ENCODE measurements at regions not wholly inside any gene's neighbourhood (a gene's known extent, or its start where the extent isn't known, plus 50 kb on each side); places are given as distances from the start of the nearest gene placed in this dataset.

- H3K4me3 ChIP-seq, result no peak overlapping the region
- no peaks in the 10 kb centered on the region for H3K9me3 ChIP-seq
- H3K27me3 ChIP-seq, result no peaks in the 10 kb centered on the region
- TF ChIP-seq CTCF (IDR thresholded peaks at IDR 0.05), result no peak
- H3K4me1 ChIP-seq, result no peaks in the 10 kb centered on the region
- no peak overlapping the region for H3K27ac ChIP-seq
- DNase-seq (peak in 1 of 2 donors; percentile 66), ATAC-seq (ENCODE audit: low FRiP score in 2 of 2) (no peak)
- 73 to 90% methylated on average over 8 to 13 of the region's 15 CpGs for WGBS, 2 donors
- H3K36me3 ChIP-seq, result no peaks in the 10 kb centered on the region
Observed at GRCh38 chr1:2913091-2913490, 108.2 kb upstream of the ACTRT2 start.

GRCh38 chr1:2914702-2915101 is 106.6 kb upstream of the ACTRT2 start:
- DNase-seq (peak in 1 of 2 donors; percentile 13), ATAC-seq (ENCODE audit: low FRiP score in 2 of 2) (no peak)
- H3K27ac ChIP-seq, result no peak overlapping the region
- no peaks in the 10 kb centered on the region for H3K4me1 ChIP-seq
- H3K36me3 ChIP-seq, result no peaks in the 10 kb centered on the region
- H3K27me3 ChIP-seq, result no peaks in the 10 kb centered on the region
- no peak overlapping the region for H3K4me3 ChIP-seq
- 47 to 67% methylated on average over 2 to 6 of the region's 6 CpGs for WGBS, 2 donors
- no peaks in the 10 kb centered on the region for H3K9me3 ChIP-seq
- no peak for TF ChIP-seq POLR2A (IDR thresholded peaks at IDR 0.05)
- no peak for TF ChIP-seq POLR2AphosphoS5 (IDR thresholded peaks at IDR 0.05)
- no peak for TF ChIP-seq EP300 (IDR thresholded peaks at IDR 0.05)
- TF ChIP-seq CTCF (IDR thresholded peaks at IDR 0.05), result no peak

- Histone ChIP-seq H3K27ac (no peak overlapping the region), H3K36me3 (no peaks in the 10 kb centered on the region), H3K4me1 (no peaks in the 10 kb centered on the region), H3K4me3 (no peak overlapping the region), H3K9me3 (no peaks in the 10 kb centered on the region), H3K27me3 (no peaks in the 10 kb centered on the region)
- TF ChIP-seq CTCF (IDR thresholded peaks at IDR 0.05), result no peak
- TF ChIP-seq POLR2A (IDR thresholded peaks at IDR 0.05), result no peak
- DNase-seq, result no peak
- no peak for ATAC-seq (ENCODE audit: low FRiP score in 2 of 2)
- 92 to 100% methylated on average over 3 of the region's 3 CpGs for WGBS, 2 donors
Observed at GRCh38 chr1:2916153-2916552, 105.1 kb upstream of the ACTRT2 start.

- DNase-seq (peak in 1 of 2 donors; percentile 70), ATAC-seq (ENCODE audit: low FRiP score in 2 of 2) (no peak)
- WGBS, 2 donors, result 70 to 76% methylated on average over 19 of the region's 19 CpGs
Observed at GRCh38 chr1:2916706-2917105, 104.6 kb upstream of the ACTRT2 start.

More at GRCh38 chr1:2916706-2917105, 104.6 kb upstream of the ACTRT2 start:
- Histone ChIP-seq H3K27me3 (no peaks in the 10 kb centered on the region), H3K4me3 (no peak overlapping the region), H3K9me3 (no peaks in the 10 kb centered on the region), H3K27ac (no peak overlapping the region), H3K36me3 (no peaks in the 10 kb centered on the region), H3K4me1 (no peaks in the 10 kb centered on the region)
- no peak for TF ChIP-seq POLR2A (IDR thresholded peaks at IDR 0.05)
- TF ChIP-seq EP300 (IDR thresholded peaks at IDR 0.05), result no peak
- TF ChIP-seq CTCF (IDR thresholded peaks at IDR 0.05), result no peak
- TF ChIP-seq POLR2AphosphoS5 (IDR thresholded peaks at IDR 0.05), result no peak

Measured in upper lobe of left lung (tissue), 6 donors.